Activated CD8-positive, alpha-beta memory T cell treated with anti-CD3 and anti-CD28 coated beads for 36 hours (primary cell): ENCODE measurements at regions not wholly inside any gene's neighbourhood (a gene's known extent, or its start where the extent isn't known, plus 50 kb on each side); places are given as distances from the start of the nearest gene placed in this dataset.
"Not testable (repeated sequence)": the region's sequence is repeated elsewhere in the genome, so short reads cannot be mapped to it uniquely, and the experiment has no call there.

ENCODE experiments used
- CTCF ChIA-PET: fragments of 350-600 bp; sonication (Branson Sonifier 250); formaldehyde crosslinking; loops from one replicate; lab custom pipeline; 2021; ENCODE audit warnings: antibody characterized with exemption; lab: Charles Lee
- POLR2A ChIA-PET: fragments of 350-600 bp; sonication (Branson Sonifier 250); formaldehyde crosslinking; loops from one replicate; lab custom pipeline; 2021; ENCODE audit warnings: antibody characterized with exemption; lab: Charles Lee

DNA sequence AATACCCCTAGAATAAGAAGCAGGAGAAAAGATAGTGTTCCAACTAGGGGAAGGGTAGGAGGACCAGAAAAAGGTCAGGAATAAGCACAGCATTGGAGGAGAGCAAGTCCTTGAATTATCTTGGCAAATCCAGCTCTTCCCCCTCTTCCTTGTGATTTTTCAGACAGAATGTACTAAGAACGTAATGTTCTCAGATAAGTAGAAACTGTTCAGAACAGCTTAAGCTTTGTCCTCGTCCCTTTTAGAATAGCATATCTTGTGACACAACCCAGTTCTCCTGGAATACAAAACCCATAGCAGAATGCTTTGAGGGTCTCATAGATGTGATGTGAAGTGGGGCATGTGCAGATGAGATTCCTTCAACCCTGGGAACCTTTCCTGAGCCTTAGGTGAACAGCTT is 97.4 kb downstream of the EMB start:
- CTCF ChIA-PET = no interaction called here

DNA sequence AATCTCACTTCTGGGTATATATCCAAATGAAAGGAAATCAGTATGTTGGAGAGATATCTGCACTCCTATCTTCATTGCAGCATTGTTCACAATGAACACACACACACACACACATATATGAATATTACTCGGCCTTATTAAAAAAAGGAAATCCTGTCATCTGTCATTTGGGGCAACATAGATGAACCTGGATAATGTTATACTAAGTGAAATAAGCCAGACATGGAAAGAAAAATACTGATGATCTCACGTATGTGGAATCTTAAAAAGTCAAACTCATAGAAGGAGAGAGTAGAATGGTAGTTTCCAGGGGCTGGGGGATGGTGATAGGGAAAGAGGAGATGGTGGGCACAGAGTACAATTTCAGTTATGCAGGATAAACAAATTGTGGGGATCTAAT is 100.3 kb downstream of the EMB start:
- ChIA-PET POLR2A (no interaction called here), CTCF (no interaction called here)

More for the DNA sequence above, 97.4 kb downstream of the EMB start:
- POLR2A ChIA-PET = no interaction called here

DNA sequence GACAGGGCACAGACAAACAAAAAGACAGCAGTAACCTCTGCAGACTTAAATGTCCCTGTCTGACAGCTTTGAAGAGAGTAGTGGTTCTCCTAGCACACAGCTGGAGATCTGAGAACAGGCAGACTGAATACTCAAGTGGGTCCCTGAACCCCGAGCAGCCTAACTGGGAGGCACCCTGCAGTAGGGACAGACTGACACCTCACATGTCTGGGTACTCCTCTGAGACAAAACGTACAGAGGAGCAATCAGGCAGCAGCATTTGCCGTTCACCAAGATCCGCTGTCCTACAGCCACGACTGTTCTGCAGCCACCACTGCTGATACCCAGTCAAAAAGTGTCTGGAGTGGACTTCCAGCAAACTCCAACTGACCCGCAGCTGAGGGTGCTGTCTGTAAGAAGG is 110.5 kb downstream of the EMB start:
- POLR2A ChIA-PET, CTCF ChIA-PET: not testable (repeated sequence)

DNA sequence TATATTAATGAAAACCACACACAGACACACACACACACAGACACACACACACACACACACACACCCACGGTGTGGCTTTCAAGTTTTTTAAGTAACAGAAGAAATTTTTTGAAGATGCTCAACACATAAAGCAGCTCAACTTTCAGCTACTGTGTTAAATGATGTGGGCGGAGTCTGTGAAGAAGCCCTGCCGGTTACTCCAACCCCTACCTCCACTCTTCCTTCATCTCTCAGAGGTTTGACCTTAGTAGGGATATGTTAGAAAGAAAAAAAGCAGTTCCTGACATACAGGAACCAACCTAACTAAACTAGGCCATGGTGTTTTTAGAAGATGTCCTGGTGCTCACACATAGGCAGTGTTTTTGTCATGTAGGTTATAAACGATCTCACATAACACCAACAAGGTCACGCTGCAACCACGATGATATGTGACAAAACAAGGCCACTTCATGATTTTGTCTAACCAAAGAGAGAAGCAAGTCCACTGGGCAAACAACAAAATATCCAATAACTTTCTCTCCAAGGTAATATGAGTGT is 112.8 kb downstream of the EMB start:
- ChIA-PET CTCF (no interaction called here), POLR2A (no interaction called here)

DNA sequence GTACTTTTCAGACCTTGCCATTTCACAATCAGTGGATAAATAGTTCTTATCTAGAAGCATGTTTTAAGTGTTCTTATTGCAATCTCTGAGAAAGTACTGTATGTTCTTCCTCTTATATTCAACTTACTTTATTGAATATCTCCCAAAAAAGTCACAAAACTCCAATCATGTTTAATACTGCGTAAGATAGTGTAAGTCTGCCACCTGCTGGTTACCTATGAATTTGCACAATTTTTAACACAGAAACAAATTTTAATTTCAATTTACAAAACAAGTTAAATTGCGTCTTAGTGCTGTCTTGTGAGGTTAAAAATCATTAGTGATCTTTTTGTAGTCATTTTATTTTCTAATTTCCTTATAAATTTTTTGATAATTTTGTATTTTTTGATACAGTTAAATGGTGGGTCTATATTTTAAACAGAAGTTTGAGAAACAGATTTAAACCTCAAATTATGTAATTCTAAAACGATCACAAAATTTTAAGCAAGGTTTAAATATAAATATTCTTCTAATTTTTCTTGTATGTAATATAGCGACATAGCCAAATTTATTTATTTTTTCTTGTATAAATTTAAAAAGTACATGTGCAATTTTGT is 115.8 kb downstream of the EMB start:
- POLR2A ChIA-PET = no interaction called here
- CTCF ChIA-PET = interaction anchor here (0.6 kb wide), 1 partner anchor 32 kb away, joined by 3 read pairs; no protein-coding TSS in a partner anchor

DNA sequence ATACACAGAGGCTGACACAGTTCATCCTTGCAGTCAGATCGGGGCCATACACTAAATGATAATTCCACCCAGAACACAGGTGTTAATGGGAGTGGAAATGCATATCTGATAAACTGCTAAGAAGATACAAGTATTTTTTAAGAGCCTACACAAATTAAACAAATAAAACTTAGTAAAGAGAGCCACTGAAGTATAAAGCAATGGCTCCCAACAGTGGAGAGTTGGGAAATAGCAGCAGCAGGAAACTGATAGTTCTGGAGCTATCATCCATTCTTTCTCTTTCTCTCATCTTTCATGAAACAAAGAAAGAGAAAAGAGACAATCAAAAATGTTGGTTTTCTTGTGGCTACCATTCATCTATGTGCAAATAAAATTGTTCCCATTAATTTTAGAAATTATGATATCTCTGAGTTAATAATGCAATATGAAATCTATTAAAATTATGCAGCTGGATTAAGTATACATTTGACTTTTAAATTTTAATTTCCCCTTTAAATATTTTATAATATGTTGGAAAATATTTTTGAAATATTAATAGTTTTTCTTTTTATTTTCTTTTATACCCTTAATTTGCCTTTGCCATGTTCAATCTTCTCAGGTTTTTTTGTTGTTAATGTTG is 120.8 kb downstream of the EMB start:
- ChIA-PET POLR2A (no interaction called here), CTCF (no interaction called here)

DNA sequence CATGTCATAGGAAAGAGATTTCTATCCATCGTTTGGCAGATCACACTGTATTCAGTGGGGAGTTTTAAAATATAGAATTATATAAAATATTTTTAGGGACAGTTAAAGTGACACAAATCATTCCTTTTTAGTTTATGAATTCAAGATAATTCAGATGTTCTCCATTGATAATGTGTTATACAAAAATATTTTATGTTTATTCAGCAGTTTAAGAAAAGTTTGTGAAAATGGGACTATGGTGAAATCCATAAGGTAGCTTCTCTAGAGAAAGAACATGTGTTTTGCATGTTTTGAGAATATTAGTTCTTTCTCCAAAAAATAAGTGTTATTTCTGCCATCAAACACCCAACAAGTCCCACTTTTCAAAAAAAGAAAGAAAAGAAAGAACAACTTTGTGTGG is 122.9 kb downstream of the EMB start:
- CTCF ChIA-PET = no interaction called here
- POLR2A ChIA-PET = no interaction called here

DNA sequence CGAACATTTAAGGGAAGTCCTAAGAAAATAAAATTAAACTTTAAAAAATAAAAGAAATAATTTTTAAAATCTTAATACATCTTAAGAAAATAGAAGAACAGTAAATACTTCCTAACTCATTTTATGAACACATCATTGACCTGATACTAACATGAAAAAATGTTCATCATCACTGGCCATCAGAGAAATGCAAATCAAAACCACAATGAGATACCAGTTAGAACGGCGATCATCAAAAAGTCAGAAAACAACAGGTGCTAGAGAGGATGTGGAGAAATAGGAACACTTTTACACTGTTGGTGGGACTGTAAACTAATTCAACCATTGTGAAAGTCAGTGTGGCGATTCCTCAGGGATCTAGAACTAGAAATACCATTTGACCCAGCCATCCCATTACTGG is 134.6 kb downstream of the EMB start:
- CTCF ChIA-PET, POLR2A ChIA-PET: not testable (repeated sequence)

DNA sequence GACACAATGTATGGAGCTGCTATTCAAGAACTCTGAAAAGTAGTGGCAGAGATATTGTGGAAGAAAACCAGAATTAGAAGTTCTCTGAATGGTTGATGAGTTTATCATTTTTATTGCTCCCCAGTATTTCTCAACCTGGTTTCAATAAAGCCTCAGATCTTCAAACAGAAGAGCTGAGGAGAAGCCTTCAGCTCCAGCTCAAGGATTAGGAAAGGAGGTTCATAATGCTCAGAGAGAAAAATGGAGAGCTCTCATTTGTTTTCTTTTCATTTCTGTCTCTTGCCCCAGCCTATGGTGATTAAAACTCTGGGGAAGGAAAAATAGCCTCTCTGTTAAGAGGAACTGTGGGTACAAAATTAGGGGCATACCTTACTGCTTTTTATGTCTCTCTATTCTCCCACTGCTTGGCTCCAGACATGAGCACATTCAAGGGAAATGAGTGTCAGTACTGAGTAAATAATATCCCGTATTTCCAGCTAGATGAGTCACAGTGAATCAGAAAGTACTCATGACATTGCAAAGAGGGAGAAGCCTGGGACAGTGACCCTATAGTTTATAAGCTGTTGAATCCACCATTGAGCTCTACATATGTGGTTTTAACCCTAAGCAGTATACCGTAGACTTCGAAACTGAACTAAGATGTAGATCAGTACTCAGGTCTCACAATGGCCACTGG is 138.1 kb downstream of the EMB start:
- ChIA-PET CTCF (no interaction called here), POLR2A (no interaction called here)

DNA sequence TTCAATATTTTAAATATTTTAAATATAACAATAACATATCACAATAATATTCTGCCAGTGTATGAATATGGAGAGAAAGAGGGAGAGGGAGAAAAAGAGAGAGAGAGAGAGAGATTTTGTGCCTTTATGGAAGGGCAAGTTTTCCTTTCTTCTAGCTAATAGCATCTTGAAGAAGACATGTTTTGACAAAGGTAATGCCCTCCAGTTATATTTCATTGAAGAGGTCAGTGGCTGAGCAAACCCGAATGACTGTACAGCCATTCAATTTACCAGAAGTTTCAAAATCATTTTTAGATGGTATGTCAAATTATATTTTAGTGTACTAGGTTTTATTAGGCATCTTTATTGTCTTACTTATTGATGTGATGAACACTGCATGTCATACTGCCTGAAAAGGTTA is 139.3 kb downstream of the EMB start:
- POLR2A ChIA-PET = no interaction called here
- CTCF ChIA-PET = no interaction called here

DNA sequence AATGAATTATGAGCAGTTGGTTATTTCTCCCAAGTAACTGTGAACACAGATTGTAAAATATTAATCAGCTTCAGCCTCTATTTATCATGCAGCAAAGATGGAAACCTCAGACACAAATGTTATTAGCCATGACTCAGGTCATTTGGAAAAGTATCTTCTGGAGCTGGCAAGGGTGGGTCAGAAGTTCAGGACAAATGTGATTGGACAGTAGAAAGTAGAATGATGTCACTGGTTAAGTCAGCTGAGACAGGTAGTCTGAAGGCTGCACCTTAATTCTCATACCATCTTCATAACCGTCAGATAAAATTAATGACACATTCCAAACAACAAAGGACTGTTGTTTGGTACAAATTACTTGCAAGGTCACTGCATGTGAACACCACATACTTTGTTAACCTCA is 140.2 kb downstream of the EMB start:
- ChIA-PET CTCF (no interaction called here), POLR2A (no interaction called here)

DNA sequence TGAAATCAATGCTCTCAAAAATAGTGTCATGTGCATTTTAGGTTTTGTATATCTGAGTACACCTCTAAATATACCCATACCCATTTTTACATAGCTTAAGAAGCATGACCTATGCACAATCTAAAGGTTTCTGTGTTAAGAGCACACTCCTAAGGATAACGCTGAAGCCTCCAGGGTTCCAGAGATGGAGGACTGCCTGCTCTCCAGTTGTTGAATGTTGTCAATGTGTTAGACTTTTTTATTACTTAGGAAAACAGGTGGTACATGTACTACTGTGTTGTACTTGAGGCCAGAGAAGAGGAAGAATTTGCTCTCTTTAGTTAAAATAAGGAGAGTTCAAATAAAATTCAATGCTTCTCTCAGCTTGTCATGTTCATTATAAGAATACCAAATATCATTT is 141.2 kb downstream of the EMB start:
- POLR2A ChIA-PET = no interaction called here
- CTCF ChIA-PET = no interaction called here

DNA sequence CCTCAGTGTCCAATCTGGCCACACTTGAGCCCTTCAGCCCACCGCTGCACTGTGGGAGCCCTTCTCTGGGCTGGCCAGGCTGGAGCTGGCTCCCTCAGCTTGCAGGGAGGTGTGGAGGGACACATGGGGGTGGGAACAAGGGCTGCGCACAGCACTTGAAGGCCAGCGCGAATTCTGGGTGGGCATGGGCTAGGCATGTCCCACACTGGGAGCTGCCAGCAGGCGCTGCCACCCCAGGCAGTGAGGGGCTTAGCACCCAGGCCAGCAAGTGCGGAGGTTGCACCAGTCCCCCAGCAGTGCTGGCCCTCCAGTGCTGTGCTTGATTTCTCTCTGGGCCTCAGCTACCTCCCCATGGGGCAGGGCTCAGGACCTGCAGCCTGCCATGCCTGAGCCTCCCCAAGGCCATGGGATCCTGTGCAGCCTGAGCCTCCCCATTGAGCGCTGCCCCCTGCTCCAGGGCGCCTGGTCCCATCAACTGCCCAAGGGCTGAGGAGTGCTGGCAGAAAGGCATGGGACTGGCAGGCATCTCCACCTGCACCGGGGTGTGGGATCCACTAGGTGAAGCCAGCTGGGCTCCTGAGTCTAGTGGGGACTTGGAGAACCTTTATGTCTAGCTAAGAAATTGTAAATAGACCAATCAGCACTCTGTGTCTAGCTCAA is 148.2 kb downstream of the EMB start:
- POLR2A ChIA-PET = no interaction called here
- CTCF ChIA-PET = no interaction called here

DNA sequence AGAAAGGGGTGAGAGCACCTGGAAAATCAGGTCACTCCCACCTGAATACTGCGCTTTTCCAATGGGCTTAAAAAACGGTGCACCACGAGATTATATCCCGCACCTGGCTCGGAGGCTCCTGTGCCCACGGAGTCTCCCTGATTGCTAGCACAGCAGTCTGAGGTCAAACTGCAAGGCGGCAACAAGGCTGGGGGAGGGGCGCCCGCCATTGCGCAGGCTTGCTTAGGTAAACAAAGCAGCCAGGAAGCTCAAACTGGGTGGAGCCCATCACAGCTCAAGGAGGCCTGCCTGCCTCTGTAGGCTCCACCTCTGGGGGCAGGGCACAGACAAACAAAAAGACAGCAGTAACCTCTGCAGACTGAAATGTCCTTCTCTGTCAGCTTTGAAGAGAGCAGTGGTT is 160.6 kb downstream of the EMB start:
- CTCF ChIA-PET, POLR2A ChIA-PET: not testable (repeated sequence)
